Smooth muscle cell of the brain vasculature (primary cell): ENCODE measurements at regions not wholly inside any gene's neighbourhood (a gene's known extent, or its start where the extent isn't known, plus 50 kb on each side); places are given as distances from the start of the nearest gene placed in this dataset.

Source experiments
- DNase-seq: peaks from one replicate; pipeline ENCODE4 v3.0.0-alpha.2; 2012; ENCODE audit warnings: low read depth, low spot score

- DNase-seq, result no peak
These were observed 161.5 kb upstream of the CTNNB1 start for GRCh38 chr3:41037651-41038334.

DNA sequence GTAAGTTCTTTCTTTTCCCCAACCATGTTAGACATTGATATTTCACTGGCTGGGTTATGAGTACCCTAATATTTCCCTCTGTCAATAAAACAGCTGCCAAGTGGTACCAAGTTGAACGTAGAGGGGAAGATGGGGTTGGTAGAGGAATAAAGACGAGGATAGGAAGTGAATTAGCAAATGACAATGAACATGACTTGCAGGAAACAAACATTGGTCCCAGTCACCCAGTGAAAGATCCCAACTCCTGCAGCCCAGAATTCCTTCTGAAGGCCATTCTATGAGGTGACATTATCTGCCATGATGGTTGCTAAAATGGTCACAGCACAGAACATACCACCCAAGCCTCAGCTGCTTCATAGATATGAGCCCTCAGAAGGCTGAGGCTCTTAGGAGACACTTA is 159.0 kb upstream of the CTNNB1 start:
- DNase-seq, result no peak

DNA sequence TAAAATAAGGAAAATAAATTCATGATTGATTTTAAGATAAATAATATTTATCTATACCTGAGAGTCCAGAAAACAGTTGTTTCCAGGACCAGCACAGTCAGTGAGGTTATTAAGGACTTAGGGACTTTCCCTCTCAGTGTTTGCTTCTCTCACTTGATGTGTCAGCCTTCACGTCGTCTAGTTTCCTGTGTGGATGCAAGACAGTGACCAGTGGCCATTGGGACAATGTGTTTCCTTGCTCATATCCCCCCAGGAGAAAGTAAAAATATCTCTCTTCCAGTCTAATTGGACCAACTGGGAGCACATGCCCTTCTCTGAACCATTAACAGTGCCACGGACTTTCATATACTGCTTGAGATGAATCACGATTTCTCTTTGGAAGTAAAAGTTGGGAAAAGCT is 157.8 kb upstream of the CTNNB1 start:
- DNase-seq, result no peak

GRCh38 chr3:41041899-41042298 is 157.4 kb upstream of the CTNNB1 start:
- no peak for DNase-seq

DNA sequence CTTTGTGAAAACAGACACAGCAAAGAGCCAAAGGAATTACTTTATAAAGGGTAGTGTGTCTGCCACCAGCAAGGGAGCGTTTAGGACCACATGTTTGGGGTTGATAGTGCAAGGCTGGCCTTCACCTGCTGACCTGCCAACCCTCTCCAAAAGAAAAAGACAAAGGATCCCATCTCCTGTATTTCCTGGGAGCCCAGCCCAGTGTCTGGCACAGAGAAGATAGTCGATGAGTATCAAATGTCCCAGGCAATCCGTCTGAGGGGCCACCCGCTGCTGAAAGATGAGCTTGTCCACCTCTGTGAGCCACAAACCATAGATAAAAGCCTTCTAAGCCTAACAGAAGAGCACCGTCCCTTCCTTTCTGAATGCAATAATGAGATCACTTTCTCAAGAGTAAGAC is 154.8 kb upstream of the CTNNB1 start:
- no peak for DNase-seq

DNA sequence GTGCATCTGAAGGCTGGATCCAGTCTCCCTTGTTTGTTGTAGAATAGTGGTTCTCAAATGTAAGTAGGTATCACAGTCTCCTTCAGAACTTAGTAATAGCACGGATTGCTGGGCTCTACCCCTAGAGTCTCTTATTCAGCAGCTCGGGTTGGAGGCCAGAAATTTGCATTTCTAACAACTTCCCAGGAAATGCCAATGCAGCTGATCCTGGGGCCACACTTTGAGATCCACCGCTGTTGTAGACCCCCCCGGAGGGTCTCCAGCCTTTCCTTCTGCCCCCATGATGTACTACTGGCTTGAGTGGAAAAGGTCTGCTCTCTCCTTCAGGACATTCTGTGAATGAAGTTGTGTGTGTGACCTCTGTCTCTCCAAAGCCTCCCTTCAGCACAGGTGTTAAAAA is 153.8 kb upstream of the CTNNB1 start:
- DNase-seq, result no peak

DNA sequence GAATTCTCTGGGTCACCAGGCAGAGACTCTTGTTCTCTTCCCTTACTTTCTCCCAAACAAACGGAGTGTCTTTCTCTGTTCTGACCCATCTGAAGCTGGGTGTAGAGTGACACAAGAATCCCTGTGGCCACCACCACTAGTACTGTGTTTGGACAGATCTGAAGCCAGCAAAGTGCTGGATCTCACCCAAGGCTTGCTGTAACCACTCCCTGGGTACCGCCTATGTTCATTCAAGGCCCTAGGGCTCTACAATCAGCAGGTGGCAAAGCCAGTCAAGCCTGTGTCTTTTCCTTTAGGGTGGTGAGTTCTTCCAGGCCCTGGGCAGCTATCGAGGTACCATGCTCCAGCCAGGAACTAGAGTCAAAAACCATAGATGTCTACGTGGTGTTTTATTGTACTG is 149.2 kb upstream of the CTNNB1 start:
- no peak for DNase-seq

DNA sequence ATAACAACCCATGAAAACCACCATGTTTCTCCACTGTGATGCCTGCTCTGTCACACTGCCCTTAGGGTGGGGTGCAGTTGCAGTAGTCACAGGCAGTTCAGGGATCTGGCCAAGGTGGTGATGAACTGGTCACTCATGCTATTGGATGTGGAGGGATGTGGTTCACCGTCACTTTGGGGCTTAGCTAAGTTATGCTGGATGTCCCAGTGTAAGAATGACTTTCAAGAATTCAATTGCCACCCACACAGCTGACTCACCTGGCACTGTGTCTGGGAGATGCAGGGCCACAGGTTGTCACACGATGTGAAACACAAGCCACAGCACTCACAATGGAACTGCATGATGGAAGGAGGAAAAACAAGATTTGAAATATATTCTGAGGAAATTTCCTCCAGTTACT is 146.1 kb upstream of the CTNNB1 start:
- no peak for DNase-seq

- DNase-seq, result no peak
These were observed 139.2 kb upstream of the CTNNB1 start for GRCh38 chr3:41060106-41060505.

DNA sequence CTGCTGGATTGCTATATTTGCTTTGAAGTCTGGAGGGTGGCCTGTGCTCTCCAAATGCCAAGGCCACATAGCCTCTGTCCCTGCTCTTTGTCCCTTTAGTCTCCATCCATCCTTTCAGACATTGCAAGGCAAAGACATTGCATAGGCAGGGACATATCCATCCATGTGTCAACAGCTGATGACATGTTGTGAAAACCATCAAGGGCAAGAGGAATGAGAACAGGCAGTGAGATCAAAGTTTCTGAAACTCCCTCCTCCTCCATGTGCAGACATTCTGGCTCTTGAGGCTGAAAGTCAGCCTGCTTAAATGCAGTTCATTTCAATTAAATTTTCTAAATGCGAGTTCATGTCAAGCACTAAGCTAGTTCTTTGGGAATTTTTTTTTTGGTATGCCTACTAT is 135.2 kb upstream of the CTNNB1 start:
- no peak for DNase-seq

DNA sequence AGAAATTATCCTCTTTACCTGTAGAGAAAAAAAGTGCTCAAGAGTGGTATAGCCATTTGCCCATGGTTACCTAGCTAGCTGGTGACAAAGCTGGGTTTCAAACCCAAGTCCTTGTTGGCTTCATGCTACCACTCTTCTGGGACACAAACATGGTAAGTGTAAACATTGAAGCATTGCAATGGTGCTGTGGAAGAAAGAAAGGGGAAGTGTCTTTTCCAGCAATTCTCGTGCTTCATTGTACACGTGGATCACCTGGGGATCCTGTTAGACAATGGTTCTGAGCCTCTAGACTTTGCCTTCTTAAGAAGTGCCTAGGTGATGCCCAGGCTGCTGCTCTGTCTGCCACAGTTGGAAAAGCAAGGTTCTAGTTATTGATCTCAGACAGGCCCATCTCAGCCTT is 134.8 kb upstream of the CTNNB1 start:
- no peak for DNase-seq

- DNase-seq, result no peak
These were observed 134.0 kb upstream of the CTNNB1 start for GRCh38 chr3:41065340-41065739.

GRCh38 chr3:41073190-41073589 is 126.1 kb upstream of the CTNNB1 start:
- no peak for DNase-seq

DNA sequence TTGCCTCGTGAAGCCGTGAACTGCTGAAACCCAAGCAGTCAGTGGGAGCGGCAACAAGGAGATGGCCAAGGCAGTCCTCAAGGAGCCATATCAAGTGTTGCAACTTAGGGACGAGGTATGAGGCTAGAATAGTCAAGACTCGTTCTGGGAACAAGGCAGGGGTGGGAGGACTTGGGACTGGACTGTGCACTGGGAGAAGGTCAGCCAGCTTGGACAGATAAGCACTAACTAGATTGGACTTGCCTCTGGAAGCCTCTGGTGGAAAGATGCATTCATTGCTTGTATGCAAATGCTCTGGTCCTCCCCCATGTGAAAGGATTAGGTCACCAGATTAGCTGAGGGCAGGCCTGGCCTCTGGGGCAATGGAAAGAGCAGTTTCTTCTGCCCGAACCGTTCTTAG is 123.3 kb upstream of the CTNNB1 start:
- DNase-seq, result no peak

- DNase-seq, result no peak
These were observed 122.9 kb upstream of the CTNNB1 start for GRCh38 chr3:41076399-41076798.

DNA sequence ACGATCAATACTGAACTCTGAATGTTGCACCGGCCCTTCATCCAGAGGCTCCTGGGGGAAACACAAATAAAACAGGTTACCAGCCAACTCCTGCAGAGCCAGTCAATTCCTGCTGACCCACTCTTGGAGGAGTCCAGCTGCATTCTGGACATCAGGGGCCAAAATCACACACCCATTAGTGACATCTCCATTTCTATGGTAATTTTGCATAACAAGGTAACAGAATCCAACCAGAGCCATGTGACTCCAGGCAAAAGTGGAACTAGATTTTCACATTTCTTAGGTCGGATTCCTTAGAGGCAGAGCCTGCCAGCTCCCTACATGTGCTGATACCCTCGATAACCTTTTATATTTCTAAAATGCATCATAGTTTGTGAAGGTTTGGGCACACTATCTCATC is 119.2 kb upstream of the CTNNB1 start:
- DNase-seq, result no peak

DNA sequence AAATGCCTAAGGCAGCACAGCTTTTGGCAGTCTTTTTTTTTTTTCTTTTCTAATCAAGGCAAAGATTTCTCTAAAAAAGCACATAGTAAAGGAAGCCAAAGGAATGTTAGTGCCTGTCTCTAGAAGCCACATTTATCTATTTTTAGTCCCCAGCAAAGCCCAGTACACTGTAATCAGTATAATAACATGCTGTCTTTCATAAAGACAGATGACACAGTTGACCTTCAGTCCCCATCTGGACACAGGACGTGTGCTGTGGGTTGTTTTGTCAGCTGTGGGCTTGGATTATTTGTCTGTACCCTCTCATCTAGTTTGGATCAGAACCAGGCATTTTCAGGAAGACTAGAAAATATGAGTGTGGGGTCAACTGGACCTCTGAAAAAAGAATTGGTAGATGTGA is 110.4 kb upstream of the CTNNB1 start:
- no peak for DNase-seq

GRCh38 chr3:41089566-41089965 is 109.7 kb upstream of the CTNNB1 start:
- no peak for DNase-seq

- no peak for DNase-seq
These were observed 106.5 kb upstream of the CTNNB1 start for GRCh38 chr3:41092844-41093243.

- DNase-seq, result no peak
These were observed 105.8 kb upstream of the CTNNB1 start for GRCh38 chr3:41093476-41093875.

- DNase-seq, result no peak
These were observed 105.0 kb upstream of the CTNNB1 start for GRCh38 chr3:41094351-41094750.

DNA sequence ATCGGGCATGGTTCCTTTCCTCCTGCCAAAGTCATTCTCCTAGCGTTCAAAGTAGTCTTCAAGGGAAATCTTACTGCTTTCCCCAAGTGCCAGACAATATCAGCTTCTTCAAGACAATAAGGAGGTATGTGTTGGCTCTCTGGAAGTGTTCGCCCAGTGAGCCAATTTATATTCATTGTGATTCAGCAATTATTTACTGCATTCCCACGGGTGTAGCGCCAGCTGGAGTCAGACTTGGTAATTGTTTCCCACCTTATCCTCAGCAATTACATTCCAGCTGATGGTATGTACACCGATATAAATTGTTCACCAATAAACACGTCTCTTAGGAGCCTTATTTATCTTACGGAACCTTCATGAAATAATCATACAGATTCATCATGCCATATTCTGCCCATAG is 103.6 kb upstream of the CTNNB1 start:
- no peak for DNase-seq

- no peak for DNase-seq
These were observed 101.3 kb upstream of the CTNNB1 start for GRCh38 chr3:41097896-41098496.

- DNase-seq, result no peak
These were observed 98.1 kb upstream of the CTNNB1 start for GRCh38 chr3:41101231-41101630.
